ENCODE measurements at regions not wholly inside any gene's neighbourhood (a gene's known extent, or its start where the extent isn't known, plus 50 kb on each side); places are given as distances from the start of the nearest gene placed in this dataset.
"Not testable (repeated sequence)": the region's sequence is repeated elsewhere in the genome, so short reads cannot be mapped to it uniquely, and the experiment has no call there.

DNA sequence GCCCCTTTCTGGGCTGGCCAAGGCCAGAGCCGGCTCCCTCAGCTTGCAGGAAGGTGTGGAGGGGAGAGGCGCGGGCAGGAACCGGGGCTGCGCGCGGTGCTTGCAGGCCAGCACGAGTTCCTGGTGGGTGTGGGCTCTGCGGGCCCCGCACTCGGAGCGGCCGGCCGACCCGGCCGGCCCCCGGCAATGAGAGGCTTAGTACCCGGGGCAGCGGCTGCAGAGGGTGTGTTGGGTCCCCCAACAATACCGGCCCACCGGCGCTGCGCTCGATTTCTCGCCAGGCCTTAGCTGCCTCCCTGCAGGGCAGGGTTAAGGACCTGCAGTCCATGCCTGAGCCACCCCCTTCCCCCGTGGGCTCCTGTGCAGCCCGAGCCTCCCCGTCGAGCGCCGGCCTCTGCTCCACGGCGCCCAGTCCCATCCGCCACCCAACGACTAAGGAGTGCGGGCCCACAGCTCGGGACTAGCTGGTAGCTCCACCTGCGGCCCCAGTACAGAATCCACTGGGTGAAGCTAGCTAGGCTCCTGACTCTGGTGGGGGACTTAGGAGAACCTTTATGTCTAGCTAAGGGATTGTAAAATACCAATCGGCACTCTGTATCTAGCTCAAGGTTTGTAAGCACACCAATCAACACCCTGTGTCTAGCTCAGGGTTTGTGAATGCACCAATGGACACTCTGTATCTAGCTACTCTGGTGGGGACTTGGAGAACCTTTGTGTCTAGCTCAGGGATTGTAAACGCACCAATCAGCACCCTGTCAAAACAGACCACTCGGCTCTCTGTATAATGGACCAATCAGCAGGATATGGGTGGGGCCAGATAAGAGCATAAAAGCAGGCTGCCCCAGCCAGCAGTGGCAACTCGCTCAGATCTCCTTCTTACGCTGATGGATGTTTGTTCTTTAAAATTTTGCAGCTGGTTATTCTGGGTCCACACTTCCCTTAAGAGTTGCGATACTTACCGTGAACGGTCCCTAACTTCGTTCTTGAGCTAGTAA, 167.4 kb upstream of the RREB1 start:
- H3K36me3 Mint-ChIP-seq, result no peaks in the 10 kb centered on the region
- H3K4me1 Mint-ChIP-seq, result peaks cover 13% of the 10 kb centered on the region
- no peak overlapping the region for H3K4me3 Mint-ChIP-seq
- no peak overlapping the region for H3K27ac Mint-ChIP-seq
- H3K9me3 Mint-ChIP-seq, result no peaks in the 10 kb centered on the region
- no peaks in the 10 kb centered on the region for H3K27me3 Mint-ChIP-seq

- Mint-ChIP-seq H3K27me3 (no peaks in the 10 kb centered on the region), H3K36me3 (no peaks in the 10 kb centered on the region), H3K4me1 (peaks cover 13% of the 10 kb centered on the region), H3K9me3 (no peaks in the 10 kb centered on the region), H3K27ac (no peak overlapping the region), H3K4me3 (no peak overlapping the region)
Measured at GRCh38 chr6:6941201-6941600, 166.6 kb upstream of the RREB1 start.

DNA sequence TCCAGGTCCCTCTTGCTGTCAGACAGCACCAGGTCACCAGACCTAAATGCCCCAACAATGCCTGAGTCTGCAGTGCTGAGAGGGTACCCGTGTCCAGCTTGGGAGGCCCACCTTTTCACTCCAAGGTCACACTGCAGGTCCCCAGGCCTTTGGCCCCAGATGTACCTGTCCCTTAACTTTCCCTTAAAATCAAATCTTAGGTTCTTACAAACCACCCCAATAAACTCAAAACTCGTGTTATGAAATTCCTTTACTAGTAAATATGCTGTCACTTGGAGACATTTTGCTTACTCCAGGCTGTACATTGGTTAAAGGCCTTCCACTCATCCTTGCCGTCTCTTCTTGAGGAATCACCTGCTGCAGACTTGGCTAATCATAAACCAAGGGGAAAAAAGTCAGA, 165.7 kb upstream of the RREB1 start:
- H3K4me3 Mint-ChIP-seq, result peak overlapping the region; percentile 21
- no peak overlapping the region for H3K27ac Mint-ChIP-seq
- no peaks in the 10 kb centered on the region for H3K9me3 Mint-ChIP-seq
- H3K36me3 Mint-ChIP-seq, result no peaks in the 10 kb centered on the region
- peaks cover 13% of the 10 kb centered on the region for H3K4me1 Mint-ChIP-seq
- H3K27me3 Mint-ChIP-seq, result no peaks in the 10 kb centered on the region

GRCh38 chr6:6942831-6943230, 164.9 kb upstream of the RREB1 start:
- Mint-ChIP-seq H3K27ac (peak overlapping the region; percentile 9), H3K36me3 (no peaks in the 10 kb centered on the region), H3K4me1 (peaks cover 13% of the 10 kb centered on the region), H3K27me3 (no peaks in the 10 kb centered on the region), H3K9me3 (no peaks in the 10 kb centered on the region), H3K4me3 (peak overlapping the region; percentile 21)

DNA sequence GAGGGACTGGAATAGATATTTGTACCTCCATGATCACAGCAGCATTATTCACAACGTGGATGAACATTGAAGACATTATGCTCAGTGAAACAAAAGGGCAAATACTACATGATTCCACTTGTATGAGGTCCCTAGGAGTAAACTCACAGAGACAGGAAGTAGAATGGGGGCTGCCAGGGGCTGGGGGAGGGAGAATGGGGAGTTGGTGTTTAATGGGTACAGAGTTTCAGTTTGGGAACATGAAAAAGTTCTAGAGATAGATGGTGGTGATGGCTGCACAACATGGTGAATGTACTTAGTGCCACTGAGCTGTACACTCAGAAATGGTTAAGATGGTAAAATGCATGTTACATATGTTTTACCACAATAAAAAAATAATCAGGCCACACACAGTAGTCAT, 164.3 kb upstream of the RREB1 start:
- Mint-ChIP-seq H3K36me3 (no peaks in the 10 kb centered on the region), H3K27me3 (no peaks in the 10 kb centered on the region), H3K9me3 (no peaks in the 10 kb centered on the region), H3K4me3 (no peak overlapping the region), H3K4me1 (peaks cover 13% of the 10 kb centered on the region), H3K27ac (no peak overlapping the region)

- Mint-ChIP-seq H3K9me3 (peaks cover 5% of the 10 kb centered on the region), H3K4me1 (peaks cover 13% of the 10 kb centered on the region), H3K4me3 (no peak overlapping the region), H3K27ac (no peak overlapping the region), H3K36me3 (peaks cover 2% of the 10 kb centered on the region), H3K27me3 (no peaks in the 10 kb centered on the region)
Measured at GRCh38 chr6:6946206-6947155, 161.3 kb upstream of the RREB1 start.

DNA sequence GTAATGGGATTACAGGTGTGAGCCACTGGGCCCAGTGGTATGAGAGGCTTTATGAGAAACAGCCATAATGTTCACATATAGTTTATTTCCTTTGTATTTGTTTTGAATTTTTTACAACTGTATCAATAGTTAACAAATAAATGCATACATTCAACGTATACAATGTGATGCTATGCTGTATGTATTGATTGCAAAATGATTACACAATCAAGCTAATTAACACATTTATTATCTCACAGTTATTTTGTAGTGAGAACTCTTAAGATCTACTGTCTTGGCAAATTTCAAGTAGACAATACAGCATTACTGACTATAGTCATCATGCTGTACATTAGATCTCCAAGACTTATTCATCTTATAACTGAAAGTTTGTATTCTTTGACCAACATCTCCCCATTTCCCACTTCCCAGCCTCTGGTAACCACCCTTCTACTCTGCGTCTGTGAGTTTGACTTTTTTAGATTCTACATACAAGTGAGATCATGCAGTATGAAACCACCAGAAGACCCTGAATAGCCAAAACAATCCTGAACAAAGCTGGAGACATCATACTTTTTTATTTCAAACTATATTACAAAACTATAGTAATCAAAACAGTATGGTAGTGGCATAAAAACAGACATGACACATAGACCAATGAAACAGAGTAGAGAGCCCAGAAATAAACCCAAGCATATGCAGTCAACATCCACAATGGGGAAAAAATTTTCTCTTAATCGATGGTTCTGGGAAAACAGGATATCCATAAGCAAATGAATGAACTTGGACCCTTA, 157.2 kb upstream of the RREB1 start:
- Mint-ChIP-seq H3K4me1 (no peaks in the 10 kb centered on the region), H3K4me3 (no peak overlapping the region), H3K36me3 (peaks cover 2% of the 10 kb centered on the region), H3K9me3 (peaks cover 5% of the 10 kb centered on the region), H3K27ac (no peak overlapping the region), H3K27me3 (no peaks in the 10 kb centered on the region)

- H3K9me3 Mint-ChIP-seq, result peaks cover 5% of the 10 kb centered on the region
- H3K27ac Mint-ChIP-seq, result no peak overlapping the region
- no peaks in the 10 kb centered on the region for H3K4me1 Mint-ChIP-seq
- H3K27me3 Mint-ChIP-seq, result no peaks in the 10 kb centered on the region
- no peak overlapping the region for H3K4me3 Mint-ChIP-seq
- H3K36me3 Mint-ChIP-seq, result peaks cover 2% of the 10 kb centered on the region
Measured at GRCh38 chr6:6951355-6951754, 156.4 kb upstream of the RREB1 start.

- no peak overlapping the region for H3K27ac Mint-ChIP-seq
- no peak overlapping the region for H3K4me3 Mint-ChIP-seq
- H3K36me3 Mint-ChIP-seq, result peaks cover 2% of the 10 kb centered on the region
- peaks cover 5% of the 10 kb centered on the region for H3K9me3 Mint-ChIP-seq
- no peaks in the 10 kb centered on the region for H3K27me3 Mint-ChIP-seq
- no peaks in the 10 kb centered on the region for H3K4me1 Mint-ChIP-seq
Measured at GRCh38 chr6:6952484-6952883, 155.3 kb upstream of the RREB1 start.

- not testable (repeated sequence) for H3K27me3 Mint-ChIP-seq, H3K4me3 Mint-ChIP-seq, H3K4me1 Mint-ChIP-seq, H3K27ac Mint-ChIP-seq, H3K36me3 Mint-ChIP-seq, H3K9me3 Mint-ChIP-seq
Measured at GRCh38 chr6:6952927-6953326, 154.8 kb upstream of the RREB1 start.

- no peak overlapping the region for H3K27ac Mint-ChIP-seq
- no peaks in the 10 kb centered on the region for H3K4me1 Mint-ChIP-seq
- peaks cover 4% of the 10 kb centered on the region for H3K9me3 Mint-ChIP-seq
- peaks cover 1% of the 10 kb centered on the region for H3K27me3 Mint-ChIP-seq
- H3K36me3 Mint-ChIP-seq, result no peaks in the 10 kb centered on the region
- no peak overlapping the region for H3K4me3 Mint-ChIP-seq
Measured at GRCh38 chr6:6960571-6961251, 147.1 kb upstream of the RREB1 start.

DNA sequence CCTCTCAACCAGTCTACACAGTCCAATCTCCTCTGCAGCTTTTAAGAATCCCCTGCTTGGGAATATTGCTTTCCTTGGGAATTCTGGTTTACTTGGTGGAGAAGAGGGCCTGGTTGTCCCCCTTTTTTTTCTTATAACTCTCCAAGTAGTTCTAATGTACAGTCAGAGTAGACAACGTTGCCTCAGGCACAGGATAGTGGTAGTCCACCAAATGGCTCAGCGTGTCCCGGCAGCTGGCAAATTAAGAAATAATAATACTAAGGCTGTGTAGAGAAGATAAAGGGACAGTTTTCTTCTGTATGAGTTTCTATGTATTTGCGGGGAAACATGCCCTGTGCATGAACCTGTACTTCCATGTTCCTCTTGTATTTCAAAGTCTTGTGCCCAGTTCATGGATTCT, 145.7 kb upstream of the RREB1 start:
- H3K27me3 Mint-ChIP-seq, result peaks cover 1% of the 10 kb centered on the region
- peaks cover 4% of the 10 kb centered on the region for H3K9me3 Mint-ChIP-seq
- H3K36me3 Mint-ChIP-seq, result no peaks in the 10 kb centered on the region
- no peak overlapping the region for H3K4me3 Mint-ChIP-seq
- no peak overlapping the region for H3K27ac Mint-ChIP-seq
- H3K4me1 Mint-ChIP-seq, result no peaks in the 10 kb centered on the region

DNA sequence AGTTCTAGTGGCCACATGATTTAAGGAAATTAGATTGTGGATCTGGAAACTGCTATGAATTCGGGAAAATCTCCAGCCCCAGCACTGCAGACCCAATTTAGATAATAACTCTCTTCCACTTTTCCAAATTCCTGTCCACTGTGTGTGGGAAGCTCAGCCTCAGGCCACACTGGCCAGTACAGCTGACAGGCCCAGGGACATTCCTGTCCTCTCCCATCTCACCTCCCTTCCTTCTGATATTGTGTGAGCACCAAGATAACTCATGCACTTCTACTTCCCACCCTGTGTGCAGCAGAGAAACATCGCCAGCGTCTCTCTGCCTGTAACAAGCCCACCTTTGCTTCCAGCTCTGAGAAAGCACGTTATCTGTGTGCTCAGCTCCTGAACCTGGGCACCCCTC, 145.1 kb upstream of the RREB1 start:
- Mint-ChIP-seq H3K27me3 (peaks cover 1% of the 10 kb centered on the region), H3K27ac (no peak overlapping the region), H3K4me1 (no peaks in the 10 kb centered on the region), H3K4me3 (no peak overlapping the region), H3K9me3 (peaks cover 4% of the 10 kb centered on the region), H3K36me3 (no peaks in the 10 kb centered on the region)

- not testable (repeated sequence) for H3K4me3 Mint-ChIP-seq, H3K27me3 Mint-ChIP-seq, H3K36me3 Mint-ChIP-seq, H3K9me3 Mint-ChIP-seq, H3K4me1 Mint-ChIP-seq, H3K27ac Mint-ChIP-seq
Measured at GRCh38 chr6:6963390-6963789, 144.4 kb upstream of the RREB1 start.

GRCh38 chr6:6964675-6965074, 143.1 kb upstream of the RREB1 start:
- Mint-ChIP-seq H3K27ac (no peak overlapping the region), H3K36me3 (no peaks in the 10 kb centered on the region), H3K4me3 (no peak overlapping the region), H3K4me1 (no peaks in the 10 kb centered on the region), H3K9me3 (peaks cover 4% of the 10 kb centered on the region), H3K27me3 (peaks cover 1% of the 10 kb centered on the region)

Data from activated naive CD4-positive, alpha-beta T cell treated with anti-CD3 and anti-CD28 coated beads, Interleukin-2, amount 50 U/mL, for 24 hours (primary cell).